ENCODE measurements at regions not wholly inside any gene's neighbourhood (a gene's known extent, or its start where the extent isn't known, plus 50 kb on each side); places are given as distances from the start of the nearest gene placed in this dataset.
A peak's percentile ranks its signal among the peaks of the same experiment; 100 is the strongest.

GRCh38 chr2:160932960-160933359 is 227.3 kb upstream of the TANK start:
- no peak for DNase-seq (ENCODE audit: low read depth)

DNA sequence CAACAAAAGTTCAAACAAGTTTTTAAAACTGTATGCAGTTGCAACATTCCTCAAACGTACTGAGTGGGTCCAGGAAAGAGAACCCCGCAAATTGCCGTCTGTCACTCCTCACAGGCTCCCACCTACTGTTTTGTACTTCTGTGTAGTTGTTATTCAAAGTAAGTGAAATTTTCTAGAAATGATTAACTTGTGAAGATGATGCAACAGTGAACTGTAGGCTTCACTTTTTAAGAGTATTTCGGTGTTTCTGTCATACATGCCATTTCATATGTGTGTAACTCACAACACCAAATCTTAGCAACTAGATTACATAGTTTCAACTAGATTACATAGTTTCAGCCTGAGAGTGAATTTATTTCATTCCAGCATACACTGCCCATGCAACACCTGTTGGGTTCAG is 226.0 kb upstream of the TANK start:
- TF ChIP-seq, protein P1, sequence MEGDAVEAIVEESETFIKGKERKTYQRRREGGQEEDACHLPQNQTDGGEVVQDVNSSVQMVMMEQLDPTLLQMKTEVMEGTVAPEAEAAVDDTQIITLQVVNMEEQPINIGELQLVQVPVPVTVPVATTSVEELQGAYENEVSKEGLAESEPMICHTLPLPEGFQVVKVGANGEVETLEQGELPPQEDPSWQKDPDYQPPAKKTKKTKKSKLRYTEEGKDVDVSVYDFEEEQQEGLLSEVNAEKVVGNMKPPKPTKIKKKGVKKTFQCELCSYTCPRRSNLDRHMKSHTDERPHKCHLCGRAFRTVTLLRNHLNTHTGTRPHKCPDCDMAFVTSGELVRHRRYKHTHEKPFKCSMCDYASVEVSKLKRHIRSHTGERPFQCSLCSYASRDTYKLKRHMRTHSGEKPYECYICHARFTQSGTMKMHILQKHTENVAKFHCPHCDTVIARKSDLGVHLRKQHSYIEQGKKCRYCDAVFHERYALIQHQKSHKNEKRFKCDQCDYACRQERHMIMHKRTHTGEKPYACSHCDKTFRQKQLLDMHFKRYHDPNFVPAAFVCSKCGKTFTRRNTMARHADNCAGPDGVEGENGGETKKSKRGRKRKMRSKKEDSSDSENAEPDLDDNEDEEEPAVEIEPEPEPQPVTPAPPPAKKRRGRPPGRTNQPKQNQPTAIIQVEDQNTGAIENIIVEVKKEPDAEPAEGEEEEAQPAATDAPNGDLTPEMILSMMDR (conservative IDR thresholded peaks at IDR 0.05; ENCODE audit: low read depth, low read length): no peak
- DNase-seq (ENCODE audit: low read depth): peak; percentile 55
- H3K4me3 ChIP-seq (ENCODE audit: low read depth, low read length): no peak overlapping the region

More at GRCh38 chr2:160932960-160933359, 227.3 kb upstream of the TANK start:
- H3K4me3 ChIP-seq (ENCODE audit: low read depth, low read length): no peak overlapping the region
- TF ChIP-seq, protein P1 (conservative IDR thresholded peaks at IDR 0.05; ENCODE audit: low read depth, low read length): no peak

GRCh38 chr2:160934991-160935390 is 225.2 kb upstream of the TANK start:
- no peak for DNase-seq (ENCODE audit: low read depth)
- H3K4me3 ChIP-seq (ENCODE audit: low read depth, low read length): no peak overlapping the region
- TF ChIP-seq, protein P1 (conservative IDR thresholded peaks at IDR 0.05; ENCODE audit: low read depth, low read length): no peak

DNA sequence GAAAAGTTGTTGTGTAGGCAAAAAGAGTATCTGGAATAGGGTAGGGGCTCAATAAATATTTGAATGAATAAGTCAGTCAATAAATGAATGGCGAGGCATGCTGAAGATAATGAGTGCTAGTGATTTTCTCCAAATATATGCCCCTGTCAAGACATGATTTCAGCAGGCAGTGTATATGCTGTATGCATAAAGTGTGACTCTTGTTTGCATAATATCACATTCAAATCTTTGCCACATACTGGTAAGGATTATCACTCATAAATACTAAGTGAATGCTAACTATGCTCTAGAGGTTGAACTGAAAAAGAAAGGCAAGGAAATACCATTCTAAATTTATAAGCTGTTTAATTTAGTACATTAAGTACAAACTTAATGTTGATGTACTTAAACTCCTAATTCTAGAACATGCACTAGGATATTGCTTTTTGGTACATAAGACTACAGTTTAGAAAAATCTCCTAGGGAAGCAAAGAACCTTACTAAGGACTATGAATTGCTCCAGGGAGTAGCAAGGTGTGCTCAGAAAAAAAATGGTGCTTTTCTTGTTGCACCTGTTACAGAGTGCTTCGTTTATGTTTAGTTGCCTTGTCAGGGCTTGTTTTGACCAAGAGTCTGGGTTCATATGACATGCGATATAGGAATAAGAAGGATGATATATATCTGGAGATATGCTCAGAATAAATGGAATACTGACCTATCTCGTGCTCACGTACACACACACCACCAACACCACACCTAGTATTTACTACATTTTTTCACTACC is 224.0 kb upstream of the TANK start:
- TF ChIP-seq, protein P1 (conservative IDR thresholded peaks at IDR 0.05; ENCODE audit: low read depth, low read length): no peak
- no peak overlapping the region for H3K4me3 ChIP-seq (ENCODE audit: low read depth, low read length)
- no peak for DNase-seq (ENCODE audit: low read depth)

DNA sequence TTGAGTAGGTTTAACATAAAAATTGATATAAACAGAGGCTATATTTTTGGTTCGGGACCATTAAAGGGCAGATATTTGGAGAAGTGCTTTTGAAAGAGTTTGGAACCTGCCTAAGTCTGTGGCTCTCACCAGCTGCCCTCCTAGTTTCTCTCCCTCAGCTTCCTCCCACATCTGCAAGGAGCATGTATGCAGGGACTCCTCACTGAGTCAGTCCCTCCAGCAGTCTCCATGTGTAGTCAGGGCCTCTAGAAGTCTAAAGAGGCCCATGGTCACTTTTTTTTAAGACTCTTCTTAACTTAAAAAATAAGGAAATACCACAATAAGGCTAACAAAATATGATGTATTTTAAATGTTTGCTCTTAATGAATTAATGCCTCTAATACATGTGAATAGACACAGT is 220.0 kb upstream of the TANK start:
- TF ChIP-seq, protein P1 (conservative IDR thresholded peaks at IDR 0.05; ENCODE audit: low read depth, low read length): no peak
- DNase-seq (ENCODE audit: low read depth): no peak
- no peak overlapping the region for H3K4me3 ChIP-seq (ENCODE audit: low read depth, low read length)

DNA sequence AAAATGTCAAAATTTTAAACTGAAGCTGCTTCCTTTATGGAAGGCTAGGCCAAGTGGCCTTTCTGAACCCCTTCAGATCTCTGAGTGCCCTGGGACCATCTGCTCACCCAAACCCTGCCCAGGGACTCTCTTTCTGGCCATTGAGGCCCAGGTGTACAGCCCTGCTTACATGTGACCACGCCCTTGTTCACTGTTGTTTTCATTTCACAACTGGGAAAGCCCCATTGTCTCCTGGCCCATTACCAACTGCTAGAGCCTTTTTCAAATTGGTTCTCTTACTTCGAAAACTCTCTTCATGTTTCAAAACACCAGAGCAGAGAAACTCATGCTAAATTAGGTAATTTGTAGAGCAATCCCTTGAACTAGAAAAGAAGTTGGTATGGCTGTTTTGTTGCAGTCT is 219.5 kb upstream of the TANK start:
- peak; percentile 23 for DNase-seq (ENCODE audit: low read depth)
- no peak overlapping the region for H3K4me3 ChIP-seq (ENCODE audit: low read depth, low read length)
- TF ChIP-seq, protein P1 (conservative IDR thresholded peaks at IDR 0.05; ENCODE audit: low read depth, low read length): no peak

- TF ChIP-seq, protein P1 (conservative IDR thresholded peaks at IDR 0.05; ENCODE audit: low read depth, low read length): no peak
- no peak overlapping the region for H3K4me3 ChIP-seq (ENCODE audit: low read depth, low read length)
- no peak for DNase-seq (ENCODE audit: low read depth)
Observed at GRCh38 chr2:160941290-160941846, 218.9 kb upstream of the TANK start.

Data from epithelial cell of proximal tubule (primary cell).